Hematopoietic multipotent progenitor cell treated with erythropoietin and hydrocortisone succinate and interleukin-3 and kit ligand, for 4 days (in vitro differentiated cells): ENCODE measurements at regions not wholly inside any gene's neighbourhood (a gene's known extent, or its start where the extent isn't known, plus 50 kb on each side); places are given as distances from the start of the nearest gene placed in this dataset.
A peak's percentile ranks its signal among the peaks of the same experiment; 100 is the strongest.
"Not testable (repeated sequence)": the region's sequence is repeated elsewhere in the genome, so short reads cannot be mapped to it uniquely, and the experiment has no call there.

Experiments
- DNase-seq: peaks from one replicate; pipeline ENCODE4 v3.0.0-alpha.2; 2015

DNA sequence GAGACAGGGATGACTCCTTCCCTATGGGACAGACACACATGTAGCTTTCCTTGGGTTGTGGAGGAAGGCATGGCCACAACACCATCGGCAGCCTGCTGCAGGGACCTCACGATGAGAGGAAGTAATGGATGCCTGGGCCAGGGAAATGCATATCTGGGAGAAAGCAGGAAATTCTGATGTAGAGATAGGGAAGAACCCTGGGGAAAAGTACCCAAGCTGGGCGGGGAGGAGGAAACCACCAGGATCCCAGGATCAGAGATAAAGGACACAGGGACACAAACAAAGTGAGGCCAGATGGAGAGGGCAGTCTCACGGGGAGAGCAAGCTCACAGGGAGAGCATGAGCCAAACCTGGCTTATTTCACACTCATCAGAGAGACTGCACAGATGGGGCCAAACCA lies 294.7 kb upstream of the TEKT4 start:
- DNase-seq = not testable (repeated sequence)

DNA sequence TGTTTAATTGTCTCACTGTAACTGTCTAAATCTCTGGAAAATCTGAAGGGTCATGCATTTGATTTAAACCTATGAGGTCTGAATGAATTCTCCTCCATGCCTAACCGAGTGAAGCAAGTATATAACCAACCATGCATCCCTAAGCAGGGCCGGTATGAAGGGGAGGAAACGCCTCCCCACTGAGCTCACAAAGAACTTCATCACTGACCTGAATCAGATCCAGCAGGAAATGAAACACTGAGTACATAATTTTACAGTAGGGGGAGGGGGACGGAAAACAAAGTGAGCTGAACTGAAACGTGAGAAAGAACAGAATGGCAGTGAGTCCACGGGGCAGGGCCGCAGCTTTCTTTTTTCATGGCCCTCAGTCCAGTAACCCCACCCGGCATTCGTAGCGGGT lies 294.1 kb upstream of the TEKT4 start:
- not testable (repeated sequence) for DNase-seq

DNA sequence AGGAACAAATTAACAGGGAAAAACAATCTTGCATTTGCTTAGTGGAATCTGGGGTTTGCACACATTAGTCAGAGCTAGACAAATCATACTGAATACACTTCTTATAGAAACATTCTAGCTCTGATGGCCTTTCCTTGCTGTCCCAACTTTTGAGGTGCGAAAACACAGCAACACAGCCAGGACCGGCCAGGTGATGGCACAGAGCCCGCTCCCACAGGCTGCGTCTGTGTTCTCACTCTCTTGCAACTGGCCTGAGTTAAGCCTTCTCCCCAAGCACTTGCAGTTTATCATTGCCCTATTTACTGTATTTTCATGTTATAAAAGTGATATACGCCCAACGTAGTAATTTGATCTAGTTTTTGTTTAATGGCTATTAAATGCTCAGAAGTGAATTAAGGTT lies 292.0 kb upstream of the TEKT4 start:
- not testable (repeated sequence) for DNase-seq

DNA sequence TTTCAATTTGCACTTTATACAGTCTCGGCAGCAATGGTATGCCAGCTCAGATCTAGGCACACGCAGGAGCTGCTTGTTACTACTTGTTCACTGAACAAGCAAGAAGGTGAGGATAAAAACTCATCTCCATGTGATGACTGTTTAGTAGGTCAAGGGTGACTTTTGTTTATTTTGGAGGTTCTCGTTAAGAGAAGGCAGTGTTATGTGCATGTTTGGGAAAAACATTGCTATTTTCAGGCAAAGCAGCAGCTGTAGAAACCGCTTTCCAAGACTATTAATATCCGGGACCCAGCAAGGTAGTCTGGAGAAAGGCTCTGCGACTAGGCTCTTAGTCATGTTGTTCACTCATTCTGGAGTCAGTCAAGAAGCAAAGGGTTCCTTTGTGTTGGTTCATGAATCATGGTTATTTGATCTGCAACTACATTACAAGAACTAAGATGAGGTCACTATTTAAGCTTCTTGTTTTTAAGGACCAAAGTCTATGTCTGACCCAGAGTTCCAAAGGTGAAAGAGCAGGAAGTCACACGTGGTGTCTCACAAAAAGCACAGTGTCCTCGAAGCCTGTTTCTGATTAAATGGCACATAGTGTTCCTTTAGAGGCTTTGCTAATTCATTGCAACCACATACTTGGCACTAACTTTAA lies 288.0 kb upstream of the TEKT4 start:
- not testable (repeated sequence) for DNase-seq

DNA sequence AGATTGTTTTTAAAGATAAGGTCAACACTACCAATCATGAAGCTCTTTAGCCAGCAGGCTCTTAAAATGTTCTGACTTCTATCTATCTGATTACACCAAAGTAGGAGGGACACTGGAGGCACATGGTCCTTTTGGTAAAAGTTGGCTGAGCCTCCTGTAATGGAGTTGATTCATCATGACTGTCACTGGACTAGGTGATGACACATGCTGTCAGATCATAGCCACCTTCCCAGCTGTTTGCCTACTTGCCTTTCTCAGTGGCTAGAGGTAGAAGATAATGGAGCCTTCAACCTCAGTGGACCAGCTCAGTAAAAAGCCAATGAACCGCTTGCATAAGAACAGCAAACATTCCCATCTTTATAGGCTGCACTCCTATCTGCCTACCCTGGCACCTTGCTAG lies 286.7 kb upstream of the TEKT4 start:
- not testable (repeated sequence) for DNase-seq

DNA sequence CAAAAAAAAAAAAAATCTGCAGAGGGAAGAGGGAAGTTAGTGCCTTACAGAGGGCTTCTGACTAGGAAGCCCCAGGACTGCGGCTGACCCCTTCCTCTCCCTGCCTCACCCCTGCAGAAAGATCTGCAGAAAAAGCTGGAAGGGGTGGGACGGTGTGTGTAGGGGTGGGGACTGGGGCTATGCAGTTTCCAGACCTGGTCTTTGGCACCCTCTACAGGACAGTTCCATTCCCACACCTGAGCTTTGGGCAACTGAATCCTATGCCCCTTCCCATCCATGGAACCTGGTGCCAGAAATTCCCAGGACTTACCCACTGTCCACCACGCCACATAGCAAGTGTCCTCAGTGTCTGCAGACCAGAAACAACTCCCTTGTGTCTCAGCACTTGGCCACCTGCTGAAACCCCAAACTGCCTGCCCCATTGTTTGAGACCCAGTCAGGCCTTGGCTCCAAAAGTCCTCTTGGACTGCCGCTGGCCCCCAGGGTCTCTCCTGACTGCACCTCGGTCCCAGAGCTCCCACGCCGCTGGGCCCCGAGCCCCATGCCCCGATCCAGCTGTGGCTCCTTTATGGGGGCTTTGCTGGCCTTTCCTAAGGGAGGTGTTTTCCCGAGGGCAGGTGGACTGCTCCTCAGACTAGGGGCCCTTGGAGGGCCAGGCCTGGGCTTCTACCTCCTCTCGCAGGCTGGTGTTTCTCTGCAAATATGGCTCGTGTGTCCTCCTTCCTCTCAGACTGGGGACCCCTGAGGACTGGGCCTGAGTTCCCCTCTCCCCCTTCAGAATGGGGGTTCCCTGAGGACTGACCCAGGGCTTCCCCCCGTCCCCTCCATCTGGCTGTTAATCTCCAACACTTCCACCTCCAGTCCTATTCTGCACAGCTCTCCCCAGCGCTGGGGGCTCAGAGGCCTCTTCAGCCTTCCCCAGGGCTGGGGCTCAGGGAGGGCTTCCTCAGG lies 284.9 kb upstream of the TEKT4 start:
- peak; percentile 12 for DNase-seq

DNA sequence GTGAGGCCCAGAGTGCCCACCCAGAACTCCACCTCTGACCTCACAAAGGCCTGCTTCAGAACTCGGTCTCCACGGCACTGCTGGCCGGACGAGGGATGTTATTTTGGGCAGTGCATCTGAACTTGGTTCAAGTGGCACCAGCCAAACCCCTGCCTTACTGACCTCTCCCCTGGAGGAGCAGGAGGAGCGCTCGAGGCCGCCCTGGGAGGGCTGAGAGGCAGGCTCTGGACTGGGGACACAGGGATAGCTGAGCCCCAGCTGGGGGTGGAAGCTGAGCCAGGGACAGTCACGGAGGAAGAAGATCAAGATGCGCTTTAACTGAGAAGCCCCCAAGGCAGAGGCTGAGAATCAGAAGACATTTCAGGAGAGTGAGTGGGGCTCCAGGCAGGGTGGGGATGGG lies 284.2 kb upstream of the TEKT4 start:
- not testable (repeated sequence) for DNase-seq

DNA sequence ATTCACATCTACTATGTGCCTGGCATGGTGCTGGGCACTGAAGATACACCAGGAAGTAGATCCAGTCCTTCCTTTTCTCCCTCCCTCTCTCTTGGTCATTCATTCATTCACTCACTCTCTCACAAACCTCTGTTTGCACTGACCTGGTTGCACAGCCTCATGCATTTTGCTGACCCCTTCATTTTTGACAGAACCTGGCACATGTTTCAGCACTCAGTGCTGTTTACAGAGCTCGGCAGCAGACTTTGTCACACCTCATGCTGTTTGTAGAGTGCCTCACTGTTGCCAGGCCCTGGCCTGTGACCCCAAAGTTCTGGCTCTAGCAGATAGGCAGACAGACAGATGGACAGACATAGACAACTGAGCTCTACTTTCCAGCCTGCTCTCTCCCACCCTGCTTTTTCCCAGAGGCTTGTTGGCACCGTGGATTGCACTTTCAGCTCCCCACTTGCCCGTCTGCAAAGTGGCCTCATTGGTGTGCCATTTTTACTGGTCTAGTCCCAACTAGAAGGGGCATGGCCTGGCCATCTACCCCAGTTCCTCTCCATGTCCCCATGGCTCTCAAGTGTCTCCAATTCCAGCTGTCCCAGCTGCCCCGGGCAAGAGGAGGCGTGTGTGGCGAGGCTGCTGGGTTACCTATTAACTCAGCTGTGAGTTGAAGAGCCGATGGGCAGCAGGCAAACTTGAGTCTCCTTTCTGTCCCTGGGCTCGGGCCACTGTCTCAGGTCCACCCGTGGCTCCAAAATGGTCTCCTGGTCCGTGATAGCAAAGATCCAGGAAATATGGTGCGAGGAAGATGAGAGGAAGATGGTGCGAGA lies 277.0 kb upstream of the TEKT4 start:
- DNase-seq = not testable (repeated sequence)

DNA sequence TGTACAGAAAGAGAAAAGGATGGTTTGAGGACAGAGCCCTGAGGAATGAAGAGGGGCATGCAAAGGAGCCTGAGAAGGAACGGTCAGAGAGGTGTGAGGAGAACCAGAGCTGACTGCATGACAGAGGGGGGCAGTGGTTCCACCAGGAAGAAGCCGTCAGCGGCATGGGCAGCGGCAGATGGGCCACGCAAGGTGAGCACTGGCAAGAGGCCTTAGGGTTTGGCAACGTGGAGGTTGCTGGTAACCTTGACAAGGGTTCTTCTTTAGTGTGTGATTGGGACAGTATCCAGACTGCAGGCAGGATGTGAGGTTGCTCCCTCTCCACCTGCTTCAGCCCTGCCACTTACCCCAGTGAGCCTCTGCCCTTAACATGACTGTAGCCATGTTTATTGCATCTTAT lies 275.3 kb upstream of the TEKT4 start:
- DNase-seq = not testable (repeated sequence)

DNA sequence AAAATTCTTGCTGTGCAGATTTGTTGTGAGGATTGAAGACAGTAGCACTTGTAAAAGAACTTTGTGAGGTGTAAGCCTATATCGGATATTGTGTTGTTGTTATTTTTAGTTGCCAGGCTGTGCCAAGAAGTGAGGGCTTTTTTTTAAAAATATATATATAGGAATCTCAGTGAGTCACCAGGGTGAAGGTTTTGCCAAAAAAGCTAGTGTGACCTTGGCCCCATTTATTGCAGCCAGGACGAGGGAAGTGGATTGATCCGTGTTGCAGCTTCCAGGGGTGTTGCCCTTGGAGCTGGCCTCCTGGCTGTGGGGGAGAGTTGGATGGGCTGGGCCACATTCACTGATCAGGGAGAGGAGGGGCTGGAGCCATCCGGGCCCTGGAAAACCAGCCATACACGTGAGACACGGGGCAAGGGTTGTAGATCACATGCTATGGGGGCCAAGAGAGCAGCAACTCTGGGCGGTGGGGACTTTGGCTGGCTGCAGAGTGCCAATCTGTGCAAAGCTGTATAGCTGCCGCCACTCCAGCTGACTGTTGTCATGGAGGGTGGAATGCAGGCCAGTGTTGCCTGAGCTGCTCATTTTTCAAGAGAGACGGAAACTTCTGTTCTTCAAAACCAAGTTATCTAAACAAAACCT lies 273.0 kb upstream of the TEKT4 start:
- DNase-seq = not testable (repeated sequence)

DNA sequence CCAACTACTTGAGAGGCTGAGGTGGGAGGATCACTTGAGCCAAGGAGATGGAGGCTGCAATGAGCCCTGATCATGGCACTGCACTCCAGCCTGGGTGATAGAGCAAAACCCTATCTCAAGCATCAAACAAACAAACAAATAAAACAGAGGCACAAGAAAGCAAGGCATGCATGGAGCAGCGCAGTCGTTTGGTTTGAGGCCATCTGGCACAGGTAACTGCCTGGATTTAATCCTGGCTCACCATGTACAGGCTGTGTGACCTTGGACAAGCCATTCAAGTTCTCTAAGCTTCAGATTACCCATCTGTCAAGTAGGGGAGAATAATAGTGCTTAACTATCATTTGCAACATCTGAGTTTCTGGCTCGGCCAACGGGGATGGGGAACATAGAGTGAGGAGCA lies 270.3 kb upstream of the TEKT4 start:
- DNase-seq = not testable (repeated sequence)

DNA sequence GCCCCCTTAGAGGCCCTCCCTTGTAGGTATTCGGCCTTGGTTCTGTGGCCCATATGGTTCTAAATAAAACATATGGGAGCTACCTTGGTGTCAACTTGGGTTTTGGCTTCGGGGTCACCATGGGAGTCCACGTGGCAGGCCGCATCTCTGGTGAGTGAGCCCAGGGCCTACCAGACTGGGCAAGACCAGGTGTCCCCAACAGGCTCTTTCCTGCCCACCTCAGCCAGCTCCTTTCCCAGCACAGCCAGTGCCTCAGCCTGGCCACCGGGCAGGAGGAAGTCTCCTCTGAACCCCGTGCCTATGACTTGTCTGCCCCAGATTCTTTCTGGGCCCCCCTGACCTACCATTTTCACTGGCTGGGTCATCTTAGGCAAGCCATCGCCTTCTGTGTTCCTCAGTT lies 268.8 kb upstream of the TEKT4 start:
- no peak for DNase-seq

DNA sequence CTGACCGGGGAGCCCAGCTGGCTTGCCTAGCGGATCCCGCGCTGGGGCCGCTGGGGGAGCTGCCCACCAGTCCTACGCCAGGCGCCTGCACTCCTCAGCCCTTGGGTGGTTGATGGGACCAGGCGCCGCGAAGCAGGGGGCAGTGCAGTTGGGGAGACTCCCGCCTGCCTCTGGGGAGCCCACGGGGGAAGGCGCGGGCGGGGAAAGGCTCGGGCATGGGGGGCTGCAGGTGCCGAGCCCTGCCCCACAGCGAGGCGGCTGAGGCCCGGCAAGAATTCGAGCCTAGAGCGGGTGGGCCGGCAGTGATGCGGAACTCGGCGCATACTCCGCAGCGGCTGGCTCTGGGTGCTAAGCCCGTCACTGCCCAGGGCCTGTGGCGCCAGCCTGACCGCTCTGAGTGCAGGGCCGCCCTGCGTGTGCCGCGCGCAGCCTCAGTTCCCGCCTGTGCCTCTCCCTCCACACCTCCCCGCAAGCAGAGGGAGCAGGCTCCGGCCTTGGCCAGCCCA lies 249.1 kb upstream of the TEKT4 start:
- no peak for DNase-seq

DNA sequence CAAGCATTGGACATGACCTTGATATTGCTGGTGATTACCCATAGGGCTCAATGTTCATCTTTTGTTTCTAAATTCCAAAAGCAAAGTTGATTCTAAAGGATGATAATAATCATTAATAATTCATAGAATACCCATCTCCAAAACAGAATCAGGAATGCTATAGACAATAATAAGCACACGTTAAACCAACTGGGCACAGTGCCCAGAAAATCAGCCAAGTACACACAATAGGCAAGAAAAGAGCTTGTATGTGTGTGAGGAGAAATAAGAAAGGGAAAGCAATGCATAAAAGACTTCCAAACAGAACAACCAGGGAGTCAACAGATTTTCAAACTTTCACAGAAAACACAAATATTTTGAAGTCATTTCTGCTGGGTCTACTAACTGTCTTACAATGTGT lies 242.3 kb upstream of the TEKT4 start:
- not testable (repeated sequence) for DNase-seq

DNA sequence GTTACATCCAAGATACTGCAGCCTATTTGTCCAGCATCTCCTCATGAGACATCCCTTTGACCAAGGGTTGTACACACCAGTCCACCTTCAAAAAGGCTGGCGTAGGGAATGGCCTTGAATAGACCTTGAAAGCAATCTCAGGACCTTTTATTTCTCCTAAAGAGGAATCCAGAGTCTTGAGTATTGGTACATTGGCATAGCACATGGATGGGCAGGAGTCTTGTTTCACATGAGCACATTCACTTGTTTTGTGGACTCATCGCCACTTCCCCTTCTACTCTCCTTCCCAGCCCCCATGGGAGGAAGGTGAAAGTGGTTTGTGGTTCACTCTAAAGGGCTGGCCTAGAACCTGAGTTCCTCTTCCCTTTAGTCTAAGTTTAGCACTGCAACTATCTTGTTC lies 229.8 kb upstream of the TEKT4 start:
- DNase-seq = peak; percentile 6

DNA sequence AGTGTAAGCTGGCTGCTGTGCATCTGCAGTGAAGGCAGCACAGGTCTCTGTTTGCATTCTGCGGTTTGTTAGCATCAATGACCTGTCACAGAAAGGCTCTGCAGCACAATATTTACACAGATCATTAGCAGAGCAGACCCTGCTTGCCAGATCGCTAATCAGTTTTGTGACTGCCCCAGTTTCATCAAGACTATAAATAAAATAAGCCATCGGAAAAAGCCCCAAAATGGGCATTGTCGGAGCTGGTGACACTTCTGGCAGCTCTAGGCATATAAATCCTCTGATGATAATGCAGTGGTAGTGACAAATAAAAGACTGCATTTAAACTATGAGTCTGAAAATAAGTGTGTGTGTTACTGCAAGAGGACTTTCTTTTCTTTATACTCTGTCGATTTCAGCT lies 219.1 kb upstream of the TEKT4 start:
- not testable (repeated sequence) for DNase-seq

DNA sequence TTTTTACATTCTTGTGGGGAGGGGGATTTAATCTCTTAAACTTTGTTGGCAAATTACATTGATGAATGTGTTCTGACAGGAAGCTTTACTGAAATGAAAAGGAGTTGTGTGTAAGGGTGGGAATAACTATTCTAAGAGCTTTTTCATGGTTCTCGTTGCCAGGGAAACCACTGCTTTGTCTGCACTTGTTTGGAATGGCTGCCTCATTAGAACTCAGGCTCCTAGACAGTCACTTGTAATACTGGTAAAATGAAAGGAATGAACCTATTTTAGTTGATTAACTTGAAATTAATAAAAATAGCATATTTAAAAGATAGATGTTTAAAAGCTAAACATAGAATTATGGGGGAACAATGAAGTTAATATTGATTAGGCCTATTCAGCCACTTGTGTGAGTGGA lies 201.4 kb upstream of the TEKT4 start:
- DNase-seq = not testable (repeated sequence)

DNA sequence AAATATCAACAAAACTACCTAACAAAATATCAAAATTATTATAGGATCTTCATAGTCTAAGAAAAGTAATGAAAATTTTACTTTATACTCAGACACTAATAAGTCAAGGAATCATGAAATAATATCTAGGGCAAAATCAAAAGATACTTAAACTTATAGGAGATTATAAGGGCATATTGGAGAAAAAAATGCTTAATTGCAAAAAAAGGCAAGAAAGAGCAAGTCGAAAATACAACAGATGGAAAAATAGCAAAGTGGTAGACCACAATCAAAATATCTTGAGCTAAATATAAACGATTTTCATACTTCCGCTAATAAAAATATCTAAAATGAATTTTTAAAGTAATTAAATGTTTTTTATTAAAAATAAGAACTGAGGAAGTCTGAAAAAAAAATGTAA lies 177.0 kb upstream of the TEKT4 start:
- DNase-seq = not testable (repeated sequence)

DNA sequence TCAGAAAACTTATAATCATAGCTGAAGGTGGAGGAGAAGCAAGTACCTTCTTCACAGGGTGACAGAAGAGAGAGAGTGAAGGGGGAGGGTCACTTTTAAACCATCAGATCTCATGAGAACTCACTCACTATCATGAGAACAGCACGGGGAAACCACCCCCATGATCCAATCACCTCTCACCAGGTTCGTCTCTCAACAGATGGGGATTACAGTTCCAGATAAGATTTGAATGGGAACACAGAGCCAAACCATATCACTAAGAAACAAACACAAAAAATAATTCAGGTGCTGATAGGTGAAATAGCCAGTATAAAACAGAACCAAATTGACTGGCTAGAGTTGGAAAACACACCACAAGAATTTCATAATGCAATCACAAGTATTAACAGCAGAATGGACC lies 162.2 kb upstream of the TEKT4 start:
- not testable (repeated sequence) for DNase-seq

DNA sequence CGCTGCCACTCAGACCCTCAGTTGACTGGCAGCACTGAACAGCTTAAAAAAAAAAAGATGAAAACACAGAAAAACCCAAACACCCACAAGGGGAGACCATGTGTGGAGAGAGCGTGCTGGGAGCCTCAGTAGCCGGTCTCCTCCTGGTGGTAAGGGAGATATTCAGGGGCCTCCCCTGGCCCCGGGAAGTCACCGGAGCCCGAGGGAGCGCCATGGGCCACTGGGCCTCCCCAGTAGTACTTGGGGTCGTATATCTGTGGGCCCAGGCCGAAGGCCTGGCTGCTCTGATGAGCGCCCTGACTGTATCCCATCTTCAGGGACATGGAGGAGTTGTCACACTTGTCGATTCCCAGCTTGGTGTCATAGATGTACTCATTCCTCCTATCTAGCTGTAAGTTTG lies 145.7 kb upstream of the TEKT4 start:
- no peak for DNase-seq

DNA sequence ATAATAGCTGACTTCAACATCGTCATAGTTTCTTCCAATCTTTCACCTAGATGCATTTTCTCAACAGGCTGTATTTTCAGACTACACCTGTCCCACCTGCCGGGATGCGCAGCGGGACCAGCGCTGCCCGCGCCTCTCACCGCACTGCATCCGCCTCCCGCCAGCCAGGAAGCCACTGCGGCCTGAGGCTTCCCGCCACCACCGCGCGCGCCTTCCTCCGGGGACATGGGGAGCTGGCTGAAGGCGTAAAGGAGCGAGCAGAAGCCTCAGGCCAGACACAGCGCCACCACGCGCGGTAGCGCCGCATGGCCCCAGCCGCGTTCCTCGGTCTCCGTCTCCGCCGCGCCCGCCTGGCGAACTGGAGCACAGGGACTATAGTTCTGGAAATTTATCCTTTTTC lies 135.7 kb upstream of the TEKT4 start:
- DNase-seq = peak; percentile 13

DNA sequence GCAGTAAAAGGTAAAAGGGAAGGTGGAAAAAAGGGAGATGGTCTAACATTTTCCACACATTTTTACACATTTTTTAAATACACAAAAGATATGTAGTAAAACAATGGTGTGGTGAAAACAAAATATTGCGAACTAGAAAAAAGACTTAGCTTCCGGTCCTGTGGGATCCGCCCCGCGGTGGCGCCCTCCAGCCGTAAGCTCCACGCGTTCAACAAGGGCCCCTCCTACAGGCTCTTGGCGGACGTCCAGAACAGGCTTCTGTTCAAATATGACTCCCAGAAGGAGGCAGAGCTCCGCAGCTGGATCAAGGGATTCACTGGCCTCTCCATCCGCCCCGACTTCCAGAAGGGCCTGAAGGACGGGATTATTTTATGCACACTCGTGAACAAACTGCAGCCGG lies 134.1 kb upstream of the TEKT4 start:
- DNase-seq = peak; percentile 1
